Stomach smooth muscle (tissue), 2 donors: ENCODE measurements at regions not wholly inside any gene's neighbourhood (a gene's known extent, or its start where the extent isn't known, plus 50 kb on each side); places are given as distances from the start of the nearest gene placed in this dataset.

Experiments
- H3K27ac ChIP-seq: one replicate; pipeline ENCODE4 v1.7.0; 2013; ENCODE audit warnings: mild to moderate bottlenecking, low read length, inconsistent platforms
- H3K27me3 ChIP-seq, 2 donors: one replicate each; pipeline ENCODE4 v1.7.0; 2013; ENCODE audit warnings: low read length in 2 of 2; ENCODE audit not compliant: insufficient read depth in 2 of 2, control insufficient read depth in 1 of 2
- H3K36me3 ChIP-seq, 2 donors: one replicate each; pipeline ENCODE4 v1.7.0; 2013; ENCODE audit warnings: low read length in 2 of 2; ENCODE audit not compliant: control insufficient read depth in 2 of 2, insufficient read depth in 2 of 2
- H3K4me1 ChIP-seq: one replicate; pipeline ENCODE4 v1.7.0; 2013; ENCODE audit warnings: low read length; ENCODE audit not compliant: control insufficient read depth, insufficient read depth
- H3K4me3 ChIP-seq, 2 donors: one replicate each; pipeline ENCODE4 v1.7.0; 2013; ENCODE audit warnings: low read length in 2 of 2
- H3K9ac ChIP-seq, 2 donors: one replicate each; pipeline ENCODE4 v1.7.0; 2013; ENCODE audit warnings: low read length in 2 of 2, mild to moderate bottlenecking in 1 of 2
- H3K9me3 ChIP-seq, 2 donors: one replicate each; pipeline ENCODE4 v1.7.0; 2013; ENCODE audit warnings: low read length in 2 of 2; ENCODE audit not compliant: control insufficient read depth in 2 of 2
- donor health status: healthy.
- donor health status: Pancreatic carcinoma.

GRCh38 chr13:73665261-73665660 is 468.9 kb downstream of the KLF12 start:
- Histone ChIP-seq H3K9me3 (peaks cover 0 to 2% of the 10 kb centered on the region in 2 donors), H3K4me1 (no peaks in the 10 kb centered on the region), H3K36me3 (no peaks in the 10 kb centered on the region), H3K9ac (no peak overlapping the region), H3K4me3 (no peak overlapping the region), H3K27ac (no peak overlapping the region), H3K27me3 (no peaks in the 10 kb centered on the region)

DNA sequence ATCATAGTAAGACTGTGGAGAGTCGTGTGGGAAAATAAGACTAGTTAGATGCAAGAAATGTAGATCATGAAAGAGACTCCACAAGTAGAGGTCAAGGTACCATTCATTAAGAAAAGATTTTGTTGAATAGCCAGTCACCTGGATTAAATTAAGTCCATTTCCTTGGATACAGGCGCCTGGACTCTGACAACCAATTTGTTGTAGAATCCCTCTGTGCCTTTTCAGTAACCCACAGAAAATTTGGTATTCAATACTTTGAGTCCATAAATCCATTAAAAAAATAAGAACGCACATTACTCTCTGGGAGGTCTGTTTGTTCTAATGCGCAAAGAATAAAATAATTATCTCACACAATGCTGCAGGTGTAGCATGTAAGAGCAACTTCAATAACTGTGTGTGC is 469.4 kb downstream of the KLF12 start:
- Histone ChIP-seq H3K36me3 (no peaks in the 10 kb centered on the region), H3K27ac (no peak overlapping the region), H3K9ac (no peak overlapping the region), H3K27me3 (no peaks in the 10 kb centered on the region), H3K9me3 (peaks cover 0 to 2% of the 10 kb centered on the region in 2 donors), H3K4me3 (no peak overlapping the region), H3K4me1 (no peaks in the 10 kb centered on the region)

DNA sequence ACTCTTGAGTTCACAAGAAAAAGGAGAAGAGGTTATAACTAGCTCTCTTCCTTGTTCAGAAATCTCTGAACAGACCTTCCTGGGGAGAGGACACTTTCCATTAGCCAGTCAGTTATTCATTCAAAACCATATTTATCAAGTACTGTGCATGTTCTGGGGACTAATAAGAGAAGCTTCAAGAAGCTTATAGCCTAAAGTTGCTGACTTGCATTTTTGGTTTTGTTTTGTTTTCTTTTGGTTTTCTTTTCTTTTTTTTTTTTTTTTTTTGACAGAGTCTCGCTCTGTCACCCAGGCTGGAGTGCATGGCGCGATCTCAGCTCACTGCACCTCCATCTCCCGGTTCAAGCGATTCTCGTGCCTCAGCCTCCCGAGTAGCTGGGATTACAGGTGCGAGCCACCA is 471.4 kb downstream of the KLF12 start:
- Histone ChIP-seq H3K36me3 (no peaks in the 10 kb centered on the region), H3K4me3 (no peak overlapping the region), H3K9me3 (no peaks in the 10 kb centered on the region), H3K9ac (no peak overlapping the region), H3K27me3 (no peaks in the 10 kb centered on the region), H3K27ac (no peak overlapping the region), H3K4me1 (no peaks in the 10 kb centered on the region)

GRCh38 chr13:73661687-73662425 is 472.3 kb downstream of the KLF12 start:
- no peak overlapping the region for H3K9ac ChIP-seq

GRCh38 chr13:73661066-73661465 is 473.1 kb downstream of the KLF12 start:
- H3K27me3 ChIP-seq: no peaks in the 10 kb centered on the region
- H3K9ac ChIP-seq: no peak overlapping the region
- H3K27ac ChIP-seq: no peak overlapping the region
- H3K4me1 ChIP-seq: no peaks in the 10 kb centered on the region
- H3K36me3 ChIP-seq: no peaks in the 10 kb centered on the region
- no peak overlapping the region for H3K4me3 ChIP-seq
- H3K9me3 ChIP-seq: no peaks in the 10 kb centered on the region

More at GRCh38 chr13:73661687-73662425, 472.3 kb downstream of the KLF12 start:
- Histone ChIP-seq H3K36me3 (no peaks in the 10 kb centered on the region), H3K9me3 (no peaks in the 10 kb centered on the region), H3K4me1 (no peaks in the 10 kb centered on the region), H3K4me3 (no peak overlapping the region), H3K27ac (no peak overlapping the region), H3K27me3 (no peaks in the 10 kb centered on the region)

- no peak overlapping the region for H3K9ac ChIP-seq
- no peaks in the 10 kb centered on the region for H3K9me3 ChIP-seq
- H3K4me1 ChIP-seq: no peaks in the 10 kb centered on the region
- no peaks in the 10 kb centered on the region for H3K27me3 ChIP-seq
- H3K36me3 ChIP-seq: no peaks in the 10 kb centered on the region
- H3K27ac ChIP-seq: no peak overlapping the region
- no peak overlapping the region for H3K4me3 ChIP-seq
Measured at GRCh38 chr13:73658639-73659038, 475.6 kb downstream of the KLF12 start.

- Histone ChIP-seq H3K36me3 (no peaks in the 10 kb centered on the region), H3K4me3 (no peak overlapping the region), H3K27ac (no peak overlapping the region), H3K9me3 (no peaks in the 10 kb centered on the region), H3K9ac (no peak overlapping the region), H3K27me3 (no peaks in the 10 kb centered on the region), H3K4me1 (no peaks in the 10 kb centered on the region)
Measured at GRCh38 chr13:73657821-73658540, 476.2 kb downstream of the KLF12 start.

DNA sequence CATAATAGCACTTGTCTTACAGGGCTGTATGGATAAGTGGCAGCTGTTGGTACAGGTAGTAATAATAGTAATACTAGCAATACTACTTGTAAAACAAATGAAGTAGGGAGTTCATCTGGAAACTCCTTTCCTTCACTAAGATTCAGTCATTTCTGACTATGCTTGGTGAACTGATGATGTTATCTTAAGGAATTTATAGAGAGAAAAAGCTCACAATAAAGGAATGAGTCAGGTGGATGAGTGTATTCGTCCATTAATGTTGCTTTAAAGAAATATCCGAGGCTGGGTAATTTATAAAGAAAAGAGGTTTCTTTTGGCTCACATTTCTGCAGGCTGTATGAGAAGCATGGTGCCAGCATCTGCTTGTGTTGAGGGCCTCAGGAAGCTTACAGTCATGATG is 477.3 kb downstream of the KLF12 start:
- no peaks in the 10 kb centered on the region for H3K4me1 ChIP-seq
- H3K27ac ChIP-seq: no peak overlapping the region
- H3K36me3 ChIP-seq: no peaks in the 10 kb centered on the region
- H3K9ac ChIP-seq: no peak overlapping the region
- no peaks in the 10 kb centered on the region for H3K9me3 ChIP-seq
- H3K27me3 ChIP-seq: no peaks in the 10 kb centered on the region
- no peak overlapping the region for H3K4me3 ChIP-seq

DNA sequence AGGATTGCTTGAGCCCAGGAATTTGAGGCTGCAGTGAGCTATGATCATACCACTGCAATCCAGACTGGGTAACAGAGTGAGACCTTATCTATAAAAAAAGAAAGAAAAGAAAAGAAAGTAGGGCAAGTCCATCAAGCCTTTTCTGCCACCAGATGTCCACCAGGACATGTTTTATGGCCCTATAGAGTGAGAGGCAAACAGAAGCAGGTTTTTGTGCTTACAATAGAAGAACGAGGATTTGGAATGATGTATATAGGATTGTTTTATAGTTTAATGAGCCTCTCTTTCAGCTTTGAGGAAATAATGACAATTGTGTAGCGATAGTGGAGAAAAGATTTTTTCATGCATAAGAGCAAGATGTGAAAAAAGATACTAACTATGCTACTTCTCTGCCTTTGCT is 480.5 kb downstream of the KLF12 start:
- Histone ChIP-seq H3K9ac (no peak overlapping the region), H3K4me1 (no peaks in the 10 kb centered on the region), H3K27ac (no peak overlapping the region), H3K4me3 (no peak overlapping the region), H3K9me3 (no peaks in the 10 kb centered on the region), H3K36me3 (no peaks in the 10 kb centered on the region), H3K27me3 (no peaks in the 10 kb centered on the region)

GRCh38 chr13:73647417-73647816 is 486.8 kb downstream of the KLF12 start:
- Histone ChIP-seq H3K9me3 (peaks cover 0 to 4% of the 10 kb centered on the region in 2 donors), H3K4me3 (no peak overlapping the region), H3K9ac (no peak overlapping the region), H3K27ac (no peak overlapping the region), H3K4me1 (no peaks in the 10 kb centered on the region), H3K36me3 (no peaks in the 10 kb centered on the region), H3K27me3 (no peaks in the 10 kb centered on the region)
